H1 (cell line): ENCODE measurements at regions not wholly inside any gene's neighbourhood (a gene's known extent, or its start where the extent isn't known, plus 50 kb on each side); places are given as distances from the start of the nearest gene placed in this dataset.

Source experiments
- CTCF ChIA-PET: fragments of 300-600 bp; sonication (Branson Sonifier 250); formaldehyde crosslinking; loops from one replicate; lab custom pipeline; 2021; ENCODE audit not compliant: partially characterized antibody; lab: Charles Lee
- POLR2A ChIA-PET: fragments of 300-600 bp; sonication (Branson Sonifier 250); formaldehyde crosslinking; loops from one replicate; lab custom pipeline; 2021; ENCODE audit warnings: inconsistent platforms; ENCODE audit not compliant: partially characterized antibody; lab: Charles Lee
- DNase-seq, 2 experiments: peaks; one replicate each; pipeline versions ENCODE4 v3.0.0 to v3.0.0-alpha.2; 2010 to 2022; ENCODE audit warnings: low spot score in 2 of 2, low read depth in 1 of 2, mixed read lengths in 1 of 2
- FAIRE-seq: peaks from 2 replicates; lab custom pipeline; 2011; peaks lifted over from hg19 to GRCh38; lab: Jason Lieb, UNC
- H2AFZ ChIP-seq: 2 replicates; pipeline ENCODE4 v1.8.1; 2012; ENCODE audit warnings: low read length, inconsistent platforms
- H2AK5ac ChIP-seq: 2 replicates; pipeline ENCODE4 v1.6.1; 2013; ENCODE audit warnings: low read depth, low read length
- H2BK120ac ChIP-seq: replicated peaks from 2 replicates; pipeline ENCODE3; 2013; ENCODE audit warnings: low read depth, low read length, inconsistent platforms
- H2BK12ac ChIP-seq: 2 replicates; pipeline ENCODE4 v1.6.1; 2013; ENCODE audit warnings: low read depth, low read length
- H2BK15ac ChIP-seq: 2 replicates; pipeline ENCODE4 v1.6.1; 2013; ENCODE audit warnings: low read length
- H2BK20ac ChIP-seq: 2 replicates; pipeline ENCODE4 v1.6.1; 2013; ENCODE audit warnings: low read length
- H2BK5ac ChIP-seq: 2 replicates; pipeline ENCODE4 v1.6.1; 2013; ENCODE audit warnings: low read depth, low read length
- H3K14ac ChIP-seq: 2 replicates; pipeline ENCODE4 v1.6.1; 2013; ENCODE audit warnings: inconsistent platforms; ENCODE audit not compliant: insufficient read length
- H3K18ac ChIP-seq: 2 replicates; pipeline ENCODE4 v1.6.1; 2013; ENCODE audit warnings: low read length; ENCODE audit errors: extremely low read depth
- H3K23ac ChIP-seq: 2 replicates; pipeline ENCODE4 v1.6.1; 2013; ENCODE audit warnings: inconsistent platforms; ENCODE audit not compliant: insufficient read length
- H3K23me2 ChIP-seq: 2 replicates; pipeline ENCODE4 v1.6.1; 2013; ENCODE audit warnings: low read depth, low read length
- H3K27ac ChIP-seq: 2 replicates; pipeline ENCODE4 v1.6.1; 2011; ENCODE audit warnings: low read depth, low read length, inconsistent platforms
- H3K27me3 ChIP-seq, 4 experiments: replicated peaks in 1 of 4; 1 replicate in 1 of 4; 2 replicates in 3 of 4; pipeline versions ENCODE4 v1.6.1 to v1.8.1; 2011 to 2013; ENCODE audit warnings: low read length in 3 of 4, mild to moderate bottlenecking in 3 of 4, inconsistent platforms in 2 of 4, mixed read lengths in 2 of 4, moderate library complexity in 1 of 4; ENCODE audit not compliant: control insufficient read depth in 3 of 4, insufficient read depth in 3 of 4; ENCODE audit errors: extremely low read depth in 1 of 4
- H3K36me3 ChIP-seq, 4 experiments: 2 replicates each; pipeline versions ENCODE4 v1.6.1 to v1.8.1; 2011 to 2013; ENCODE audit warnings: mild to moderate bottlenecking in 4 of 4, low read length in 3 of 4, moderate library complexity in 2 of 4, control low read depth in 1 of 4, inconsistent platforms in 1 of 4; ENCODE audit not compliant: insufficient read depth in 4 of 4, control insufficient read depth in 2 of 4
- H3K4ac ChIP-seq: replicated peaks from 2 replicates; pipeline ENCODE3; 2013; ENCODE audit warnings: low read length, low read depth, mixed read lengths, inconsistent platforms; ENCODE audit not compliant: insufficient read length
- H3K4me1 ChIP-seq, 4 experiments: replicated peaks in 1 of 4; 1 replicate in 1 of 4; 2 replicates in 3 of 4; pipeline versions ENCODE4 v1.6.1 to v1.8.1; 2011 to 2013; ENCODE audit warnings: low read length in 3 of 4, inconsistent platforms in 2 of 4, mixed read lengths in 1 of 4; ENCODE audit not compliant: insufficient read depth in 4 of 4, control insufficient read depth in 3 of 4
- H3K4me2 ChIP-seq, 2 experiments: 2 replicates each; pipeline versions ENCODE4 v1.6.1 to v1.8.1; 2011 to 2013; ENCODE audit warnings: low read depth in 2 of 2, low read length in 2 of 2, control low read depth in 1 of 2, inconsistent platforms in 1 of 2, mild to moderate bottlenecking in 1 of 2; ENCODE audit not compliant: insufficient read depth in 1 of 2
- H3K4me3 ChIP-seq, 4 experiments: fragments of 200-600, 300-600 bp in 1 of 4; sonication (generic), shearing (Covaris generic), sonication (Bioruptor Twin) in 1 of 4; 2 replicates each; pipeline versions ENCODE4 v1.5.1 to v1.8.1; 2011 to 2016; ENCODE audit warnings: low read length in 4 of 4, low read depth in 3 of 4, control low read depth in 2 of 4, inconsistent platforms in 2 of 4, mild to moderate bottlenecking in 2 of 4, mixed read lengths in 1 of 4, moderate library complexity in 1 of 4; ENCODE audit not compliant: insufficient read depth in 2 of 4; ENCODE audit errors: extremely low read depth in 1 of 4
- H3K56ac ChIP-seq: replicated peaks from 2 replicates; pipeline ENCODE3; 2013; ENCODE audit warnings: low read depth, mild to moderate bottlenecking, mixed read lengths, low read length, inconsistent platforms; ENCODE audit not compliant: insufficient read length
- H3K79me1 ChIP-seq: 2 replicates; pipeline ENCODE4 v1.6.1; 2013; ENCODE audit warnings: low read depth, low read length, control low read depth
- H3K79me2 ChIP-seq, 2 experiments: 2 replicates each; pipeline versions ENCODE4 v1.6.1 to v1.8.1; 2012 to 2013; ENCODE audit warnings: low read length in 2 of 2, mild to moderate bottlenecking in 2 of 2, inconsistent platforms in 1 of 2; ENCODE audit not compliant: insufficient read depth in 2 of 2, control insufficient read depth in 1 of 2
- H3K9ac ChIP-seq, 4 experiments: replicated peaks in 1 of 4; 1 replicate in 1 of 4; 2 replicates in 3 of 4; pipeline versions ENCODE4 v1.6.1 to v1.8.1; 2011 to 2013; ENCODE audit warnings: low read depth in 3 of 4, low read length in 3 of 4, control low read depth in 2 of 4, mild to moderate bottlenecking in 2 of 4, moderate library complexity in 2 of 4, inconsistent platforms in 1 of 4; ENCODE audit errors: extremely low read depth in 1 of 4
- H3K9me3 ChIP-seq, 2 experiments: 2 replicates each; pipeline versions ENCODE4 v1.6.1 to v1.8.1; 2012 to 2013; ENCODE audit warnings: mild to moderate bottlenecking in 2 of 2, moderate library complexity in 2 of 2, control low read depth in 1 of 2, inconsistent platforms in 1 of 2, low read depth in 1 of 2, low read length in 1 of 2, mixed read lengths in 1 of 2; ENCODE audit not compliant: insufficient read depth in 2 of 2
- H4K20me1 ChIP-seq, 2 experiments: replicated peaks in 1 of 2; 2 replicates each; pipeline versions ENCODE3 to v1.8.1; 2011 to 2013; ENCODE audit warnings: inconsistent platforms in 2 of 2, low read length in 2 of 2, mild to moderate bottlenecking in 1 of 2; ENCODE audit not compliant: insufficient read depth in 2 of 2, control insufficient read depth in 1 of 2
- H4K5ac ChIP-seq: 2 replicates; pipeline ENCODE4 v1.6.1; 2013; ENCODE audit warnings: low read length, low read depth, mixed read lengths, inconsistent platforms; ENCODE audit not compliant: insufficient read length
- H4K8ac ChIP-seq: 2 replicates; pipeline ENCODE4 v1.8.0; 2013; ENCODE audit warnings: mild to moderate bottlenecking, moderate library complexity, low read length, inconsistent platforms; ENCODE audit not compliant: insufficient read depth; ENCODE audit errors: extremely low read depth
- H4K91ac ChIP-seq: replicated peaks from 2 replicates; pipeline ENCODE3; 2013; ENCODE audit warnings: low read length, mixed read lengths, inconsistent platforms; ENCODE audit not compliant: insufficient read length
- CREB1 ChIP-seq: IDR thresholded peaks from 2 replicates; pipeline ENCODE4 v1.6.1; 2012; ENCODE audit warnings: inconsistent platforms
- NANOG ChIP-seq: IDR thresholded peaks from 2 replicates; pipeline ENCODE4 v1.6.1; 2011; ENCODE audit warnings: low read length, low read depth, mild to moderate bottlenecking, inconsistent platforms; ENCODE audit not compliant: insufficient read depth, poor library complexity, severe bottlenecking
- RXRA ChIP-seq: IDR thresholded peaks from 2 replicates; pipeline ENCODE4 v1.6.1; 2011; ENCODE audit warnings: low read depth, mild to moderate bottlenecking, low read length, moderate library complexity; ENCODE audit not compliant: insufficient read depth
- WGBS, 2 experiments: shearing (Covaris generic) in 1 of 2; methylation state at CpG; one replicate each; pipeline versions ENCODE4 v1.1.6 to v1.1.7; 2013 to 2015; ENCODE audit warnings: low lambda C conversion rate in 2 of 2, mixed read lengths in 2 of 2, inconsistent platforms in 1 of 2, low coverage in 1 of 2, missing lambda C conversion rate in 1 of 2; ENCODE audit not compliant: insufficient replicate concordance in 2 of 2, insufficient coverage in 1 of 2, insufficient read length in 1 of 2; ENCODE audit errors: extremely low coverage in 1 of 2, missing lambda C conversion rate in 1 of 2; 5-methylcytosine and 5-hydroxymethylcytosine counted together

DNA sequence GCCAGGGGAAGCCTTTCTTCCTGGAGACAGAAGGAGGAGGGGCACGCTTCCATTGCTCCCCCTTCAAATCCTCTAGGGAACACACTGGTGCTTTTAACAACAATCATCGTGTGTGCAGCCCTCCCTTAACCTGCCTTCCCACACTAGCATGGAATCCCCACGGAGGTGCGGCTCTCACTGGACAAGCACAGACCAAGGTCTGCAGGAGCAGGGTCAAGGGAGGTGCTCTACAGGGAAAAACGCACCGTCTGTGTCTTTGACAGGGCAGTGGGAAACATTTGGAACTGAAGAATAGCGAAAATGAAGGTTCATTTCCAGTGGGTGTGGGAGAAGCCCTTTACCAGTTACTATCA is 527.1 kb downstream of the QKI start:
- H2BK20ac ChIP-seq = peak overlapping the region; percentile 24; the same call in 1 of the 2 replicates
- no peak for DNase-seq
- H3K79me1 ChIP-seq = no peaks in the 10 kb centered on the region
- no peak overlapping the region for H3K4ac ChIP-seq
- H3K4me1 ChIP-seq = peaks cover 10 to 33% (median 24%) of the 10 kb centered on the region in 4 experiments
- peak overlapping the region; percentile 70 for H2BK12ac ChIP-seq
- no peak overlapping the region for H3K23ac ChIP-seq
- H3K18ac ChIP-seq = peak overlapping the region; percentile 34
- TF ChIP-seq NANOG (no peak), CREB1 (no peak), RXRA (no peak)
- TF ChIP-seq, all 59 proteins: peak for 0
- H3K4me3 ChIP-seq = no peak overlapping the region
- H4K20me1 ChIP-seq = no peaks in the 10 kb centered on the region
- ChIA-PET POLR2A (no interaction called here), CTCF (interaction anchor here (1.1 kb wide), 1 partner anchor 986 kb away, joined by 3 read pairs; no protein-coding TSS in a partner anchor)
- H3K36me3 ChIP-seq = no peaks in the 10 kb centered on the region
- H2AFZ ChIP-seq = 0 out of 2 replicates have a peak overlapping the region, but pooled peaks have one; percentile 77
- no peak overlapping the region for H3K56ac ChIP-seq
- H3K9me3 ChIP-seq = no peaks in the 10 kb centered on the region; a peak in 1 of 4 replicates
- no peak overlapping the region for H3K27ac ChIP-seq
- peak overlapping the region; percentile 71 for H4K91ac ChIP-seq
- FAIRE-seq = no peak
- H2BK15ac ChIP-seq = peak overlapping the region; percentile 76; the same call in 1 of the 2 replicates
- no peak overlapping the region; a peak in 1 of 7 replicates for H3K9ac ChIP-seq
- H3K79me2 ChIP-seq = no peaks in the 10 kb centered on the region
- H3K27me3 ChIP-seq = no peaks in the 10 kb centered on the region
- H4K5ac ChIP-seq = no peak overlapping the region
- peak overlapping the region; percentile 52; the same call in 1 of the 2 replicates for H4K8ac ChIP-seq
- H3K4me2 ChIP-seq = peak overlapping the region in 1 of 2 experiments; percentile 1; a peak in 1 of 4 replicates
- H2BK120ac ChIP-seq = peak overlapping the region; percentile 94
- WGBS, 2 experiments = 72% methylated on average over 5 of the region's 7 CpGs; no CpG with 5 or more reads in 1 of the 2 experiments
- 0 out of 2 replicates have a peak overlapping the region, but pooled peaks have one; percentile 55 for H2AK5ac ChIP-seq
- peak overlapping the region; percentile 36; the same call in 1 of the 2 replicates for H2BK5ac ChIP-seq
- H3K23me2 ChIP-seq = 0 out of 2 replicates have a peak, but pooled peaks cover 2% of the 10 kb centered on the region
- H3K14ac ChIP-seq = no peak overlapping the region
